Right ventricle myocardium inferior (tissue), 1 donor: ENCODE measurements at regions not wholly inside any gene's neighbourhood (a gene's known extent, or its start where the extent isn't known, plus 50 kb on each side); places are given as distances from the start of the nearest gene placed in this dataset.

Experiments
- ATAC-seq: fragments of 200-7000 bp; cut with Tn5 transposase; one replicate; pipeline ENCODE4 v1.9.1; 2020; ENCODE audit warnings: mild to moderate bottlenecking, moderate library complexity
- DNase-seq: peaks from one replicate; pipeline ENCODE4 v3.0.0; 2021; ENCODE audit errors: missing footprints
- intact Hi-C: fragments of 100-400 bp; cut with DNase I; formaldehyde crosslinking; loops from one replicate; pipeline ENCODE4 v1.11.0; 2022
- donor health status: DM: no; HTN: yes; CAD: no; lungs with severe emphysema.

- ATAC-seq: no peak
- DNase-seq: no peak
- intact Hi-C loops: no loop called here
Observed at GRCh38 chr2:226634943-226635604, 164.5 kb downstream of the IRS1 start.

GRCh38 chr2:226631671-226632070, 167.9 kb downstream of the IRS1 start:
- ATAC-seq: peak; percentile 47
- intact Hi-C loops: no loop called here
- DNase-seq: no peak

GRCh38 chr2:226631187-226631586, 168.4 kb downstream of the IRS1 start:
- DNase-seq (no peak), ATAC-seq (no peak)
- intact Hi-C loops: no loop called here

GRCh38 chr2:226625946-226626345, 173.7 kb downstream of the IRS1 start:
- no peak for DNase-seq

GRCh38 chr2:226623587-226624368, 175.8 kb downstream of the IRS1 start:
- intact Hi-C loops: no loop called here
- no peak for ATAC-seq

More at GRCh38 chr2:226625946-226626345, 173.7 kb downstream of the IRS1 start:
- intact Hi-C loops: no loop called here
- no peak for ATAC-seq

GRCh38 chr2:226622484-226622883, 177.1 kb downstream of the IRS1 start:
- intact Hi-C loops: no loop called here
- DNase-seq (no peak), ATAC-seq (no peak)

More at GRCh38 chr2:226623587-226624368, 175.8 kb downstream of the IRS1 start:
- DNase-seq: no peak

- intact Hi-C loops: no loop called here
- ATAC-seq (no peak), DNase-seq (no peak)
Observed at GRCh38 chr2:226620176-226620575, 179.4 kb downstream of the IRS1 start.

GRCh38 chr2:226619707-226620106, 179.9 kb downstream of the IRS1 start:
- DNase-seq (no peak), ATAC-seq (no peak)
- intact Hi-C loops: no loop called here

- intact Hi-C loops: no loop called here
- DNase-seq (no peak), ATAC-seq (no peak)
Observed at GRCh38 chr2:226618875-226619605, 180.6 kb downstream of the IRS1 start.

GRCh38 chr2:226618544-226618874, 181.1 kb downstream of the IRS1 start:
- intact Hi-C loops: no loop called here
- ATAC-seq: no peak
- no peak for DNase-seq

- no peak for DNase-seq
- ATAC-seq: no peak
- intact Hi-C loops: no loop called here
Observed at GRCh38 chr2:226615891-226616290, 183.7 kb downstream of the IRS1 start.

- no peak for DNase-seq
- intact Hi-C loops: no loop called here
Observed at GRCh38 chr2:226611944-226612318, 187.7 kb downstream of the IRS1 start.

GRCh38 chr2:226611196-226611943, 188.2 kb downstream of the IRS1 start:
- intact Hi-C loops: no loop called here
- ATAC-seq (no peak), DNase-seq (no peak)

More at GRCh38 chr2:226611944-226612318, 187.7 kb downstream of the IRS1 start:
- ATAC-seq: no peak

GRCh38 chr2:226609366-226609765, 190.3 kb downstream of the IRS1 start:
- DNase-seq: no peak
- intact Hi-C loops: no loop called here
- no peak for ATAC-seq

GRCh38 chr2:226608451-226608850, 191.2 kb downstream of the IRS1 start:
- no peak for DNase-seq
- ATAC-seq: no peak
- intact Hi-C loops: no loop called here

- ATAC-seq (no peak), DNase-seq (no peak)
- intact Hi-C loops: no loop called here
Observed at GRCh38 chr2:226607379-226607778, 192.2 kb downstream of the IRS1 start.

- ATAC-seq (no peak), DNase-seq (no peak)
- intact Hi-C loops: no loop called here
Observed at GRCh38 chr2:226605642-226606041, 194.0 kb downstream of the IRS1 start.

- ATAC-seq (no peak), DNase-seq (no peak)
- intact Hi-C loops: no loop called here
Observed at GRCh38 chr2:226603606-226604005, 196.0 kb downstream of the IRS1 start.
